22Rv1 (cell line): ENCODE measurements at regions not wholly inside any gene's neighbourhood (a gene's known extent, or its start where the extent isn't known, plus 50 kb on each side); places are given as distances from the start of the nearest gene placed in this dataset.

Experiments
- H3K27ac ChIP-seq: fragments of 450-650 bp; 2 replicates; pipeline ENCODE4 v1.5.1; 2017
- CTCF ChIP-seq: fragments of 450-650 bp; IDR thresholded peaks from 2 replicates; pipeline ENCODE4 v1.5.1; 2017; ENCODE audit warnings: mild to moderate bottlenecking
- ZFX ChIP-seq: fragments of 450-650 bp; IDR thresholded peaks from 2 replicates; pipeline ENCODE4 v1.6.1; 2017; ENCODE audit warnings: antibody characterized with exemption, borderline replicate concordance

- TF ChIP-seq ZFX (no peak), CTCF (no peak)
- H3K27ac ChIP-seq, result no peak overlapping the region
Measured at GRCh38 chr6:134368670-134369069, 50.8 kb upstream of the SGK1 start.
